GM21526 (cell line): ENCODE measurements at regions not wholly inside any gene's neighbourhood (a gene's known extent, or its start where the extent isn't known, plus 50 kb on each side); places are given as distances from the start of the nearest gene placed in this dataset.
"Not testable (repeated sequence)": the region's sequence is repeated elsewhere in the genome, so short reads cannot be mapped to it uniquely, and the experiment has no call there.

Source experiments
- ATAC-seq: cut with Tn5 transposase; IDR thresholded peaks from one replicate; pipeline ENCODE4 v1.9.1; 2021; ENCODE audit warnings: moderate library complexity; ENCODE audit not compliant: unreplicated experiment, low FRiP score

GRCh38 chr12:9380650-9381049, 172.5 kb upstream of the PZP start:
- no peak for ATAC-seq

GRCh38 chr12:9379023-9379742, 171.0 kb upstream of the PZP start:
- no peak for ATAC-seq

GRCh38 chr12:9378430-9378835, 170.2 kb upstream of the PZP start:
- no peak for ATAC-seq

- no peak for ATAC-seq
Measured at GRCh38 chr12:9372202-9372601, 164.0 kb upstream of the PZP start.

GRCh38 chr12:9367828-9368227, 159.6 kb upstream of the PZP start:
- ATAC-seq = no peak

GRCh38 chr12:9367201-9367600, 159.0 kb upstream of the PZP start:
- no peak for ATAC-seq

- ATAC-seq = no peak
Measured at GRCh38 chr12:9365296-9365695, 157.1 kb upstream of the PZP start.

GRCh38 chr12:9364224-9365176, 156.3 kb upstream of the PZP start:
- peak; percentile 77 for ATAC-seq

GRCh38 chr12:9363145-9363544, 154.9 kb upstream of the PZP start:
- ATAC-seq = no peak

- ATAC-seq = no peak
Measured at GRCh38 chr12:9361879-9362326, 153.7 kb upstream of the PZP start.

- ATAC-seq = not testable (repeated sequence)
Measured at GRCh38 chr12:9354009-9354754, 146.0 kb upstream of the PZP start.

- no peak for ATAC-seq
Measured at GRCh38 chr12:9351136-9351535, 142.9 kb upstream of the PZP start.

- no peak for ATAC-seq
Measured at GRCh38 chr12:9349888-9350885, 142.0 kb upstream of the PZP start.

GRCh38 chr12:9348906-9349518, 140.8 kb upstream of the PZP start:
- ATAC-seq = no peak

GRCh38 chr12:9347328-9348127, 139.3 kb upstream of the PZP start:
- ATAC-seq = no peak

- no peak for ATAC-seq
Measured at GRCh38 chr12:9346866-9347327, 138.7 kb upstream of the PZP start.

GRCh38 chr12:9345171-9345570, 137.0 kb upstream of the PZP start:
- ATAC-seq = no peak

- ATAC-seq = no peak
Measured at GRCh38 chr12:9344541-9344940, 136.3 kb upstream of the PZP start.
